Thyroid gland (tissue), 4 donors: ENCODE measurements at regions not wholly inside any gene's neighbourhood (a gene's known extent, or its start where the extent isn't known, plus 50 kb on each side); places are given as distances from the start of the nearest gene placed in this dataset.

Experiments used
- DNase-seq, 2 donors: peaks; one replicate each; pipeline ENCODE4 v3.0.0-alpha.2; 2019
- H3K27ac ChIP-seq, 3 donors: fragments of 200-600 bp; sonication (generic); 1 replicate in 2 of 3; 2 replicates in 1 of 3; pipeline ENCODE4 v1.5.1; 2016 to 2019; ENCODE audit warnings: mild to moderate bottlenecking in 1 of 3, moderate library complexity in 1 of 3
- H3K27me3 ChIP-seq: fragments of 200-600 bp; sonication (generic); one replicate; pipeline ENCODE4 v1.5.1; 2019
- H3K36me3 ChIP-seq, 2 donors: fragments of 200-600 bp; sonication (generic); one replicate each; pipeline ENCODE4 v1.5.1; 2016 to 2019
- H3K4me1 ChIP-seq, 2 donors: fragments of 200-600 bp; sonication (generic); one replicate each; pipeline ENCODE4 v1.5.1; 2017 to 2019
- H3K4me3 ChIP-seq, 3 donors: fragments of 200-600 bp; sonication (generic); replicated peaks in 1 of 3; 1 replicate in 2 of 3; 2 replicates in 1 of 3; pipeline ENCODE4 v1.5.1; 2016; ENCODE audit warnings: mild to moderate bottlenecking in 1 of 3
- H3K9me3 ChIP-seq: fragments of 200-600 bp; sonication (generic); one replicate; pipeline ENCODE4 v1.5.1; 2017
- POLR2A ChIP-seq, 2 donors: fragments of 450-650 bp; IDR thresholded peaks; one replicate each; pipeline ENCODE4 v1.6.1; 2017; ENCODE audit warnings: antibody characterized with exemption in 2 of 2, mild to moderate bottlenecking in 2 of 2, moderate library complexity in 1 of 2
- WGBS, 2 donors: methylation state at CpG; one replicate each; pipeline ENCODE4 v1.1.5; 2017; 5-methylcytosine and 5-hydroxymethylcytosine counted together
- intact Hi-C: fragments of 100-400 bp; cut with DNase I; formaldehyde crosslinking; loops from one replicate; pipeline ENCODE4 v1.15.1; 2023
- TF ChIP-seq, protein P1 (sequence below), 6 experiments: fragments of 200-600 bp in 3 of 6; fragments of 450-650 bp in 3 of 6; sonication (generic) in 3 of 6; IDR thresholded peaks; one replicate each; pipeline ENCODE4 v1.5.1; 2016 to 2019; ENCODE audit warnings: antibody characterized with exemption in 6 of 6, mild to moderate bottlenecking in 2 of 6, inconsistent platforms in 1 of 6, moderate library complexity in 1 of 6

DNA sequence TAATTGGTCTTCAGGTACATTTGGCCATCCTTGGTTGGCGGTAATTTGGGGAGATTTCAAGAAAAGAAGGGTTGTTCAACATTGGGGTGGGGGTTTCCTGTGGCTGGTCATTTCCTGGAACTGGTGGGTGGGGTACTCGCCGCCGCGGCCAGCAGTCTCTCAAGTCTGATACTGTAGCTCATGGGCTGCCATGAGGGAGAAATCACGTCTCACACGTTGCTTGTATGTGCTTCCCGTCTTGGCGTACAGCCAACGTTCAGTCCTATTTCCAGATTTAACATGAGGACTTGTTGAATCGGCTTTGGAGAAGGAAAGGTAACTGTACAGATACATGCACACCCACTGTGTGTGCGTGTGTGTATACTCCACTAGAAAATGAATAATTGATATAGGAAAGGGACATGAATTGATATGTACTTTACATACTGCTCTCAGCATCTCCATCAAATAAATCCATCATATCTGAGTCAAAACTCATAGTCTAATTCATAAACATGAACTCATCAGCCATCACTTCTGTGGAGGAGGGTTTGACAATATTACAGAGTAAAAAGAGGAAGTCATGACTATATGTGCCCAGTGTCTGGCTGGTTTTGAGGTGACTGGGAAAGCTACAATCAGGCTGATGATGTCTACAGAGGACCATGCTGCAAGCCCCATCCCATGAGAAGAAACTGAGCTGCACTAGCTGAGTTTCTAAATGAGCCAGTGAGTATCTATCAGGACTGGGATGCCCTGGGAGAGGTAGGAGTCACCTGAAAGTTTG lies 418.1 kb downstream of the TSHZ3 start:
- DNase-seq: no peak
- no peaks in the 10 kb centered on the region for H3K36me3 ChIP-seq
- intact Hi-C loops: no loop called here
- WGBS, 2 donors: 75 to 82% methylated on average over 12 of the region's 12 CpGs
- no peak overlapping the region for H3K4me3 ChIP-seq
- no peak overlapping the region for H3K27ac ChIP-seq
- H3K4me1 ChIP-seq: peaks cover 0 to 3% of the 10 kb centered on the region in 2 donors
- TF ChIP-seq, protein P1, sequence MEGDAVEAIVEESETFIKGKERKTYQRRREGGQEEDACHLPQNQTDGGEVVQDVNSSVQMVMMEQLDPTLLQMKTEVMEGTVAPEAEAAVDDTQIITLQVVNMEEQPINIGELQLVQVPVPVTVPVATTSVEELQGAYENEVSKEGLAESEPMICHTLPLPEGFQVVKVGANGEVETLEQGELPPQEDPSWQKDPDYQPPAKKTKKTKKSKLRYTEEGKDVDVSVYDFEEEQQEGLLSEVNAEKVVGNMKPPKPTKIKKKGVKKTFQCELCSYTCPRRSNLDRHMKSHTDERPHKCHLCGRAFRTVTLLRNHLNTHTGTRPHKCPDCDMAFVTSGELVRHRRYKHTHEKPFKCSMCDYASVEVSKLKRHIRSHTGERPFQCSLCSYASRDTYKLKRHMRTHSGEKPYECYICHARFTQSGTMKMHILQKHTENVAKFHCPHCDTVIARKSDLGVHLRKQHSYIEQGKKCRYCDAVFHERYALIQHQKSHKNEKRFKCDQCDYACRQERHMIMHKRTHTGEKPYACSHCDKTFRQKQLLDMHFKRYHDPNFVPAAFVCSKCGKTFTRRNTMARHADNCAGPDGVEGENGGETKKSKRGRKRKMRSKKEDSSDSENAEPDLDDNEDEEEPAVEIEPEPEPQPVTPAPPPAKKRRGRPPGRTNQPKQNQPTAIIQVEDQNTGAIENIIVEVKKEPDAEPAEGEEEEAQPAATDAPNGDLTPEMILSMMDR (IDR thresholded peaks at IDR 0.05): no peak
- TF ChIP-seq POLR2A (IDR thresholded peaks at IDR 0.05): no peak
- H3K27me3 ChIP-seq: no peaks in the 10 kb centered on the region
- no peaks in the 10 kb centered on the region for H3K9me3 ChIP-seq

DNA sequence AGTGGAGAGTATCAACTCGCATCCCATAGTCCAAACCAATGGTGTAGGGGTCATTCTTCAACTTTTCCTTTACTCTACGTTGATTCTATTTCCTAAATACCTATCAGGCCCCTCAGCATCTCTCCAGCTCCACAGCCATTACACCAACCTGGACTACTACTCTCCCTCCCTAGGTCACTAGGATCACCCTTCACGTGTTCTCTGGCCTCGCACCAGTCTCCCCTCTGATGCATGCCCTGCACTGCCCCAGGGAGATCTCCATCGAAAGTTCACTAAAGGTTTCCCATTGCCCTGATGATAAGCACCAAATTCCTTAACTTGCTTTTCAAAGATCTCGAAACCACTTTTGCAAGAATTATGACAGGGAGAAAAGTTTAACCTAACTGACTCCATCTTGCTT lies 421.5 kb downstream of the TSHZ3 start:
- no peaks in the 10 kb centered on the region for H3K36me3 ChIP-seq
- H3K9me3 ChIP-seq: no peaks in the 10 kb centered on the region
- H3K4me1 ChIP-seq: no peaks in the 10 kb centered on the region
- no peak overlapping the region for H3K4me3 ChIP-seq
- TF ChIP-seq POLR2A (IDR thresholded peaks at IDR 0.05): no peak
- TF ChIP-seq, protein P1 (IDR thresholded peaks at IDR 0.05): no peak
- H3K27me3 ChIP-seq: no peaks in the 10 kb centered on the region
- no peak overlapping the region for H3K27ac ChIP-seq
- WGBS, 2 donors: 83 to 95% methylated on average over 6 of the region's 6 CpGs
- intact Hi-C loops: no loop called here
- DNase-seq: no peak

DNA sequence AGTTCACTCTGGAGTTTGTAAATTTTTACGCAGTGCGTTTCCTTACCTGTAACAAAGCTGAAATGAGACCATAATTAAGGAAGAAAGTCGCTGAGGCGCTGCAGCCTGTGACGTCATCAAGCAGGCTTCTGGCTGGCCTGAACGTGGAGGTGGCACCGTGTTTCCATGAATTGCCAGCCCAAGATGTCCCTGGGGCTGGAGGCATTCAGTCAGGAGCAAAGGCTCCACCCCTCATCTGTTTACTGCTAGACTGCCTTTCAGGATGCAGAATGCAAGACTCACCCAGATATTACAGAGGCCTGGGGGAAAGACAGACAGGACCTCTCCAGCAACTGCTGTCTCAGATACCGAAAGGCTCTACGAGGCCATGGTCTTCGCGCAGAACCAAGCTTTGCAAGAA lies 424.6 kb downstream of the TSHZ3 start:
- no peaks in the 10 kb centered on the region for H3K36me3 ChIP-seq
- no peak overlapping the region for H3K4me3 ChIP-seq
- H3K9me3 ChIP-seq: no peaks in the 10 kb centered on the region
- intact Hi-C loops: no loop called here
- H3K4me1 ChIP-seq: no peaks in the 10 kb centered on the region
- WGBS, 2 donors: 72 to 86% methylated on average over 11 of the region's 11 CpGs
- TF ChIP-seq POLR2A (IDR thresholded peaks at IDR 0.05): no peak
- TF ChIP-seq, protein P1 (IDR thresholded peaks at IDR 0.05): no peak
- no peaks in the 10 kb centered on the region for H3K27me3 ChIP-seq
- H3K27ac ChIP-seq: no peak overlapping the region
- no peak for DNase-seq

DNA sequence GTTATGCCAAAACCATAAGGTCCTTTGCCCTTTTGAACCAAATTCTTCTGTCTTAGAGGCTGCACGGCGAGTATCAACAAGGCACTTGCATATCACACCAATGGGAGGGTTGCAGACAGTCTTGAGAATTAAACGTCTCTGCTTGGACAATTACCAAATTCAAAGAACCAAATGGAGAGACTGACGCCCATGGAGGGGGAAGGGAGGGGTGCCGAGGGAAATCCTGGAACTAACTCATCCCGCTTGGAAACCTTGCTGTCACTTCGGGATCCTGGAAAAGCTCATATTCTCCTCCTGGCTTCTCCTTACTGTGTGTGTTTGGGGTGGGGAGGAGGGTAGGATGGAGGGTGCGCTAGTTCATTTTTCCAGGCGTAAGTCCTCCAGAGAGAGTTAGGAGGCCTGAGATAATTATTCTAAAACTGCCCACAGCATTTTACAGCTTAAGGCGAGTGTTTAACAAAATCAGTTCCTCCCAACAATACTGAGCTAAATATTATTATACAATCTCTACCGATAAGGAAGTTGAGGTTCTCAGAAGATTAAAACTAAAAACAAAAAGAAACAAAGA lies 425.1 kb downstream of the TSHZ3 start:
- H3K36me3 ChIP-seq: no peaks in the 10 kb centered on the region
- no peaks in the 10 kb centered on the region for H3K27me3 ChIP-seq
- H3K4me1 ChIP-seq: no peaks in the 10 kb centered on the region
- no peak overlapping the region for H3K27ac ChIP-seq
- no peaks in the 10 kb centered on the region for H3K9me3 ChIP-seq
- WGBS, 2 donors: 63 to 79% methylated on average over 11 of the region's 11 CpGs
- no peak overlapping the region for H3K4me3 ChIP-seq
- DNase-seq: no peak
- TF ChIP-seq, protein P1 (IDR thresholded peaks at IDR 0.05): no peak
- TF ChIP-seq POLR2A (IDR thresholded peaks at IDR 0.05): no peak
- intact Hi-C loops: no loop called here

DNA sequence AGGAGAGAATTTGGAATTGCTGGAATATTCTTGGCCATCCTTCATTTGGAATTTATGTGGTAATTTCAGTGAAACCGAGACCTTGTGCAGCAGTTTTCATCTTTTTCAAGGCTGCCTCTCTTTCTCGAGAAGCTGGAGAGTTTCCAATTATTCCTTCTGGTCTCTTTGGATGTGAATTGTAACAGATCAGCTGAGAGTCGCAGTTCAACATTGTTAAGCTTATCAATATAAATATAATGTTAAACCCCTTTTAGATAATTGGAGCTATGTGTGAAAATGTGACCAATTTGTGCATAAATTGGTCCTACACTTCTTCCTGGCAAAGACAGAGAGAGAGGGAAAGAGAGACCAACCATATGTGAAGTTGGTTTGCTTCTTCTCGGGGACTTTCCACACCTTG lies 425.6 kb downstream of the TSHZ3 start:
- H3K4me1 ChIP-seq: no peaks in the 10 kb centered on the region
- intact Hi-C loops: no loop called here
- H3K27me3 ChIP-seq: no peaks in the 10 kb centered on the region
- no peak for DNase-seq
- H3K27ac ChIP-seq: no peak overlapping the region
- no peaks in the 10 kb centered on the region for H3K36me3 ChIP-seq
- WGBS, 2 donors: 71 to 76% methylated on average over 4 of the region's 4 CpGs
- no peaks in the 10 kb centered on the region for H3K9me3 ChIP-seq
- H3K4me3 ChIP-seq: no peak overlapping the region
- TF ChIP-seq, protein P1 (IDR thresholded peaks at IDR 0.05): no peak
- no peak for TF ChIP-seq POLR2A (IDR thresholded peaks at IDR 0.05)
